ENCODE measurements at regions not wholly inside any gene's neighbourhood (a gene's known extent, or its start where the extent isn't known, plus 50 kb on each side); places are given as distances from the start of the nearest gene placed in this dataset.

DNA sequence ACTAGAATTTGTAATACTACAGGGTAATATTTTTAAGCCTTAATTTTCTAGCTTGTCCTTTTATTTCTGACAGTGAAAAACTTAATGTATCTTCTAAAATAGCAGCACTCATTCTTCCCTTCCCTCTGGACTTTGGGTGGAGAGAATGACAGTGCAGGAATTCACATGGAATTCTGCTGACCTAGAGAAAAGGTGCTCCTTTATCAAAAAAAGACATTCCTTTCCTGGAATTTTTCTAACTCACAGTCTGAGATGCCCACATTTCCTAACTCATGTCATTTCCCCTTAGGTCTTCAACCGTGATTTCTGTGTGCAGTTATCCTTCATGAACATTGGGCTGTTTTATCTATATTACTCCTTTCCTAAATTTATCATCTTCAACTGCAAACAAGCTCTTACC lies 137.8 kb upstream of the PDGFD start:
- H3K4me3 ChIP-seq (ENCODE audit: low read length): no peak overlapping the region
- TF ChIP-seq, protein P1, sequence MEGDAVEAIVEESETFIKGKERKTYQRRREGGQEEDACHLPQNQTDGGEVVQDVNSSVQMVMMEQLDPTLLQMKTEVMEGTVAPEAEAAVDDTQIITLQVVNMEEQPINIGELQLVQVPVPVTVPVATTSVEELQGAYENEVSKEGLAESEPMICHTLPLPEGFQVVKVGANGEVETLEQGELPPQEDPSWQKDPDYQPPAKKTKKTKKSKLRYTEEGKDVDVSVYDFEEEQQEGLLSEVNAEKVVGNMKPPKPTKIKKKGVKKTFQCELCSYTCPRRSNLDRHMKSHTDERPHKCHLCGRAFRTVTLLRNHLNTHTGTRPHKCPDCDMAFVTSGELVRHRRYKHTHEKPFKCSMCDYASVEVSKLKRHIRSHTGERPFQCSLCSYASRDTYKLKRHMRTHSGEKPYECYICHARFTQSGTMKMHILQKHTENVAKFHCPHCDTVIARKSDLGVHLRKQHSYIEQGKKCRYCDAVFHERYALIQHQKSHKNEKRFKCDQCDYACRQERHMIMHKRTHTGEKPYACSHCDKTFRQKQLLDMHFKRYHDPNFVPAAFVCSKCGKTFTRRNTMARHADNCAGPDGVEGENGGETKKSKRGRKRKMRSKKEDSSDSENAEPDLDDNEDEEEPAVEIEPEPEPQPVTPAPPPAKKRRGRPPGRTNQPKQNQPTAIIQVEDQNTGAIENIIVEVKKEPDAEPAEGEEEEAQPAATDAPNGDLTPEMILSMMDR (conservative IDR thresholded peaks at IDR 0.05; ENCODE audit: low read depth, low read length): no peak
- no peak for DNase-seq (ENCODE audit: low read depth)

DNA sequence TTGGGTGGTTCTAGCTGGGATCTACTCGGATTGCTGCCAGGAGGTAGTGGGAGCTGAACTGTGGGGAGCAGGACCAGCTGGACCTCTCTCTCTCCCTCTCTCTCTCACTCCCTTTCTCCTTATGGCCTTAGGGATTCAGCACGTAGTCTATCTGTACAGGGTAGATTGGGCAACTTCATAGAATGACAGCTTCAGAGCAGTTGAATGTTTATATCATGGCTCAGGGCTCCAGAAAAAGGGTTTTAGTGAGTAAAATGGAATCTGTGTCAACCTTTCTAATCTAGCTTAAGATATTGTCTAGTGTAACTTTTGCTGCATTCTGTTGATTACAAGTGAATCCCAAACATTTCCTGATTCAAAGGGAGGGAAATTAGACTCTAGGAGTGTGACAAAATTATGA lies 127.7 kb upstream of the PDGFD start:
- TF ChIP-seq, protein P1 (conservative IDR thresholded peaks at IDR 0.05; ENCODE audit: low read depth, low read length): no peak

GRCh38 chr11:104286129-104286528 lies 122.2 kb upstream of the PDGFD start:
- H3K4me3 ChIP-seq (ENCODE audit: low read length): no peak overlapping the region
- TF ChIP-seq, protein P1 (conservative IDR thresholded peaks at IDR 0.05; ENCODE audit: low read depth, low read length): no peak
- DNase-seq (ENCODE audit: low read depth): no peak

More for the DNA sequence above, 127.7 kb upstream of the PDGFD start:
- no peak overlapping the region for H3K4me3 ChIP-seq (ENCODE audit: low read length)
- no peak for DNase-seq (ENCODE audit: low read depth)

GRCh38 chr11:104279587-104279986 lies 115.6 kb upstream of the PDGFD start:
- TF ChIP-seq, protein P1 (conservative IDR thresholded peaks at IDR 0.05; ENCODE audit: low read depth, low read length): no peak
- DNase-seq (ENCODE audit: low read depth): no peak
- no peak overlapping the region for H3K4me3 ChIP-seq (ENCODE audit: low read length)

DNA sequence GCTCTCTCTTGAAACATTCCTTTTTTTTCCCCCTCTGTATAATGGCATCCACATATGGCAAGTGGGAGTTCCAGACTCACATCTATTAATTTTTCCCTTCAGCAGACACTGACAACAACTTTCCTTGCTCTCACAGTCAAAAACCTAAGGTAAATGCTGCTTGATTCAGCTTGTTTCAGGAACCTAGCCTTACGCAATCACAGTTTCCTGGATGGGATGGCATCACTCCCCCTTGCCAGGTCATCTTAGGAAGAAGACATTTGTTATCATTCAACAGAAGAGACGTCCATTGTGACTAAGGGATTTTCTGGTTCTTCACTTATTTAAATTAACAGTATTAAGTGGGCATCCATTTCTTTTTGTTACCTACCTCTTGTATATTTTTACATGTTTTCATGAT lies 112.0 kb upstream of the PDGFD start:
- TF ChIP-seq, protein P1 (conservative IDR thresholded peaks at IDR 0.05; ENCODE audit: low read depth, low read length): no peak
- no peak for DNase-seq (ENCODE audit: low read depth)

GRCh38 chr11:104260456-104260855 lies 96.5 kb upstream of the PDGFD start:
- TF ChIP-seq, protein P1 (conservative IDR thresholded peaks at IDR 0.05; ENCODE audit: low read depth, low read length): no peak
- DNase-seq (ENCODE audit: low read depth): no peak
- H3K4me3 ChIP-seq (ENCODE audit: low read length): no peak overlapping the region

More for the DNA sequence above, 112.0 kb upstream of the PDGFD start:
- no peak overlapping the region for H3K4me3 ChIP-seq (ENCODE audit: low read length)

DNA sequence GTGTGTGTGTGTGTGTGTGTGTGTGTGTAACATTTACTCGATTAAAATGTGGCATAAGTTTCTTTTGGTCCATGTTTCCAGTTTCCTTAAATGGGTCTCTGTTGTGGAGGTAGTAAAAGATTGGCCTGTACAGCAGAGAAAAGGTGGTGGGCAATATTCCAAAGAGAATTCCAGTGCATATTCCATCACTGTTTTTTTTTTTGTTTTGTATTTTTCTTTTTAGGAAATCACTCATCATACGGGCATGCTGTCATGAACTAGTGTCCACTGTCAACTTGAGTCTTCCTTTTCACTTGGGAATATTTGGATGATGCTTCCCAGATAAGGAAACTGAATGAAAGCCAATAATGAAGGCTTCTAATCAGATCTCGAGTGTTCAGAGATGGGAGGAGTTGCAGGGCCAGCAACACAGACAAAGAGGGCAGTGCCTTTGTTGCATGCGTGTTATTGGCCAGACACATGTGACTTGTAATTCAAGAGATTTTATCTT lies 95.2 kb upstream of the PDGFD start:
- TF ChIP-seq, protein P1 (conservative IDR thresholded peaks at IDR 0.05; ENCODE audit: low read depth, low read length): no peak
- H3K4me3 ChIP-seq (ENCODE audit: low read length): no peak overlapping the region
- no peak for DNase-seq (ENCODE audit: low read depth)
